ENCODE measurements at regions not wholly inside any gene's neighbourhood (a gene's known extent, or its start where the extent isn't known, plus 50 kb on each side); places are given as distances from the start of the nearest gene placed in this dataset.
"Not testable (repeated sequence)": the region's sequence is repeated elsewhere in the genome, so short reads cannot be mapped to it uniquely, and the experiment has no call there.

DNA sequence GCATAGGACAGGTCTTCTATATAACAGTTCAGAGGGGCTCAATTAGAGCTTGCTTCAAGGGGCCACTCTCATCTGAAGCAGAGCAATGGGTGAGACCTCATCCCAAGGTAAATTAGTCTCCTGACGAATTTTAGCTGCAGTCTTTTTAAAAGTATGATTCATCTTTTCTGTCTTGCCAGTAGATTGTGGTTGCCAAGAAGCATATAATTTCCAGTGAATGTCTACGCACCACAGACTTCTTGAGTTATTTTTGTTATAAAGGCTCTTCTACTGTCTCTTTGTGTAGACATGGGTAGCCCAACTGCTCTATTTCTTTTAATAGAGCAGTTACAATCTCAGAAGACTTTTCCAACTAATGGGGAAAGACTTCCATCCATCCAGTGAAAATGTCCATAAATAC is 108.9 kb upstream of the FMN2 start:
- DNase-seq (ENCODE audit: low spot score), result peak; percentile 14

DNA sequence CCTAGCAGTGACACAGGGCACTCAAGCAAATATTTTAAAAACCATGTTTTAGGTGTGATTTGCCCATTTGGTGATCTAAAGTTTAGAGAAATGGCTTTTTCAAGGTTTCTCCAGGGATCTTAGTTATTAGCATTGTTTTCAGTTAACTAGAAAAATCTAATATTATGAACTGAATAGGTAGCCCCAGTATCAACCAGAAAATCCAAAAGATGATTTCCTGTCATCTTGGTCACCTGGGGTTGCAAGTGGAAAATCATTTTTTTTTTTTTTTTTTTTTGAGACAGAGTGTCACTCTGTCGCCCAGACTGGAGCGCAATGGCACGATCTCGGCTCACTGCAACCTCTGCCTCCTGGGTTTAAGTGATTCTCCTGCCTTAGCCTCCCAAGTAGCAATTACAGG is 106.6 kb upstream of the FMN2 start:
- no peak for DNase-seq (ENCODE audit: low spot score)

DNA sequence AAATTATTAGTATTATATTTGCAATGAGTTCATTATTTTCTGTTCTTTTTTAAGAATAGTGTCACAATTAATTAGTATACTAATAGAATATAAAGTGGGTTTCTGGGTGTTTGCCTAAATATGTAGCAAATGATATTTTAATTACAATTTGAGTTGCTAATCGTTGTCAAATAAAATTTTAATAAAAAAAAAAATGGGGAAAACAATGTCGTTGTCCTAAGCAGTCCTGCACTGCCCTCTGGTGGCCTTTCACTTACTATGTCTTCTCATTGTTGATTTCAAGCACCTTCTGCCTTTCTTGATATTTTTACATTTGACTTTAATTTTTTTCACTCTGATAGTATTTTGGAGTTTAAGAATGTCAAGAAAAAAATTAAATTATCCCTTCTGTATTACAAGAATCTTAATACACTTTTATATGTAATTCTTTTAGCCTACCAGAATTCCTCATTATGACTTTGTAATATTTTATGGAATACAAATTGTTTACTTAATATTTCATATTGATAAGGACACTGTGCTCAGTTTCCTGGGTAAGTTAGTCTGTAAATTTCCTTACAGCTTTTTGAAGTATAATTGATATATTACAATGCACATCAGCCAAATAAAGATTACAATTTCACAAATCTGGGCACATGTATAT is 104.5 kb upstream of the FMN2 start:
- peak; percentile 56 for DNase-seq (ENCODE audit: low spot score)

DNA sequence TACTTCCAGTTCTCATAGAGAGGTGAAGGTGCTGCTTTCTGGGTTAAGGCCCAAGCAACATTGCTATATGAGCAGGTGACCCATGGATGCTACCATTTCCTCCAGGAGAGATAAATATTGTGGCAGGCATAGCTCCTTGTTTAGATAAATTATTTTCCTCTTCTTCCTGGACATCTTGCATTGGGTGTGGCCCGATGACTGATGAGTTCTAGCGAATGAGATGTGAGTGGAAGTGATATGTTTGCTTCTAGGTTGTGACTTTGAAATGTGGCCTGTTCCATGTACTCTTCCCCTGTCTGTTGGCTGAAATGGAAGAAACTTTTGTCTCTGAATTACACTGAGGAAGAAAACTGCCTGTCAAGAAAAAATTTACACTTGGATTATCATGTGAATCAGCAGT is 101.7 kb upstream of the FMN2 start:
- no peak for DNase-seq (ENCODE audit: low spot score)

DNA sequence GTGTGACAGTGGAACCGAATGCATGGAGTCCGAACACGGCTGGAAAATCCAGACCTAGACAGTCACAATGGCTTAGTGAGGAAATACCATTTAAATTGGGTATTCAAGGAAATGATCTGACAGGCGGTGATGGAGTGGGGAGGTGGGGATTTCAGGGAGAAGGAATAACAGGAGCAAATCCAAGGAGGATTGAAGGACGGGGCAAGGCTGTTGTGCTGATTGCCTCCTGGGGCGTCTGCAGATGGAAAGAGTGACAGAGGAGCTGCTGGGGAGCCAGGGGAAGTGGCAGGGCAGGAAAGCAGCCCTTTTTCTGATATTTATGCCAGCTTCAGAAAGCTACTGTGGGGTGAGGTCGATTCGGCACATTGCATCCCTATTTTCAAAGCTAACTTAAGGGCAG is 99.1 kb upstream of the FMN2 start:
- not testable (repeated sequence) for DNase-seq (ENCODE audit: low spot score)

DNA sequence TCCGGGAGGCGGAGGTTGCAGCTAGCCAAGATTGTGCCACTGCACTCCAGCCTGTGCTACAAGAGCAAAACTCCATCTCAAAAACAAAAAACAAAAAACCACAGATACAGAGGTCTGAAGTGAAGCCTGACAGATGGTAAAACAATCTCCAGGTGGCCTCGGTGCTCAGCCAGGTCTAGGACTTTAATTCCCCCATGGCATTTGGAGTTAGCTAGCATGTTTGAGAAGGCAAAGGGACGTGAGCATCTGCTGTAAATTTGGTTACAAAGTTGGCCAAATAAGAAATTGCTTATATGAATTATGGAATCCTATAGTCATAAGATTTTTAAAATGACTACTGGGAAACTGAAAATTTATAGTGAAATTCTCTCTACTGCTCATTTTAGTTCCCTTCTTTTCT is 98.3 kb upstream of the FMN2 start:
- no peak for DNase-seq (ENCODE audit: low spot score)

DNA sequence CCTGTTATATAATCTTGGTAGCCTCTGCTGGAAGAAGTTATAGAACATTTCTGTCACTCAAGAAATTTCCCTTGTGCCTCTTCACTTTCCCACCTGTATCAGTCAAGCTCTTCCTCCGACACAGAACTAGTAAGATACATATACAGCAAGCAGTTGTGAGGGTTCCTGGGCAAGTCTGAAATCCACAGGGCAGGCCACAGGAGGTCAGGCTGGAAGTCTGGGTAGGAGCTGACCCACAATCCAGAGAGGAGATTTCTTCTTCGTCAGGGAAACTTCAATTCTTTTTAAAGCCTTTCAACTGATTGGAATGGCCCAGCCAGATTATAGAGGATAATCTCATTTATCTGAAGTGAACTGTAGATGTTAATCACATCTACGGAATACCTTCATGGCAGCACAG is 96.4 kb upstream of the FMN2 start:
- DNase-seq (ENCODE audit: low spot score), result no peak

DNA sequence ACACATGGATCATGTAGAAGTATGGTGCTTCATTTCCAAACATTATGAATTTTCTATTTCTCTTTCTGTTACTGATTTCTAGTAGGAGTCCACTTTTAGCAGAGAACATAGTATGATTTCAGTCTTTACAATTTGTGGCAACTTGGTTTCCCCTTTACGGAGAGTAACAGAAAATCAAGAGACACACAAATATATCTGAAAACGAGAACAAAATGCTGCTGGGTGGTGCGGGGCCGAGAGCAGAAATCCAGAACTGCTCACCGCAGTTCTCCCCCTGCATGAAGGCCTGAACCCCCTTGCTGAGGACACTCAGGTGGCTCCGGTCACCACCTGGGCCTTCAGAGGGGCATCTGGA is 94.5 kb upstream of the FMN2 start:
- DNase-seq (ENCODE audit: low spot score), result no peak

DNA sequence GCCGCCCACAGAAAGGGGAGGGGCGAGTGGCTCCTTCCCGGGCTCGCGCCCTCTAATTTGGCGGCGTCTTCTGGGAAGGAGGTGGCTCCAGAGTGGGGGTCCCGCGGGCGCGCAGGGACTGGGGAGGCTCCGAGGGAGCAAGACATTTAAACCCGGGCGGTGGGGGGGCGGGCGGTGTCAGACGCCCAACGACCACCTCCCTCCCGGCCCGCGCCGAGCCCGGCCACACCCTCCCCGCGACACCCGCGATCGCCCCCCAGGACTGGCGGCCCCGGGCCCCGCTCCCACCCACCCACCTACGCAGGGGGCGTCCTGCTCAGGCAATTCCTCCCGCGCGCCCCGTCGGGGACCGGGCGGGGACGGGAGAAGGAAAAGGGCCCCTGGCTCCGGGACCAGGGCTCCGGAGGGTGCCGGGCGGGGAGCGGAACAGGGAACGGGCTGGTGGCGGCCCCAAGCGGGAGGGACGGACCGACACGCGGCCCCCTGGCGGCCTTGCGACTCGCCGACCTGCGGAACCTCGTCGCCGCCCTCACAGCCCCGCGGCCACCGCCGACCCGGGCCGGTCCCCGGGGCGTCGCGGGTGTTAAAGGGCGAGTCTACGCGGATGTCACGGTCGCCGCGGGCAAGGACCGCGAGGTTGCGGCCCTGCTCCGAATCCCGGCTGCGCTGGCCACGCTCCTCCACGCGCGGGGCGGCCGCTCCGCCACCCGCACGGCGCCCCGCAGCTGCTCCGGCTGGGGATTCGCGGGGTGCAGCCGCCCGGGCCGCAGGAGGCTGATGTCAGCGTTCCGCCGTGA is 94.0 kb upstream of the FMN2 start:
- no peak for DNase-seq (ENCODE audit: low spot score)

DNA sequence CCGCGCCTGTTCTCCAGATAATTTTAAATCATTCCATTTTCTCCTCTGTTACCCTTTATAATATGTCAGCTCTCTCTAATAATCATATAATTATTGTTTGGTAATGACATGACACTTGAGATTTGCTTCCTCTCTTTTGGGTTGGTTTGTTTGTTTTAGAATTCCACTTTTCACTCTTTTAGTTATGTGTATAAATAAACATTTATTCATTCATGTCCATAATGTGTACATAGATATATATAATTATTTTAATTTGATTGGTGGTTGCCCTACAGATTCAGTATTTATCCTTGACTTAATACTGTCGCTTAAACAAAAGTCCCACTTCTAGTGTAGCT is 93.4 kb upstream of the FMN2 start:
- no peak for DNase-seq (ENCODE audit: low spot score)

DNA sequence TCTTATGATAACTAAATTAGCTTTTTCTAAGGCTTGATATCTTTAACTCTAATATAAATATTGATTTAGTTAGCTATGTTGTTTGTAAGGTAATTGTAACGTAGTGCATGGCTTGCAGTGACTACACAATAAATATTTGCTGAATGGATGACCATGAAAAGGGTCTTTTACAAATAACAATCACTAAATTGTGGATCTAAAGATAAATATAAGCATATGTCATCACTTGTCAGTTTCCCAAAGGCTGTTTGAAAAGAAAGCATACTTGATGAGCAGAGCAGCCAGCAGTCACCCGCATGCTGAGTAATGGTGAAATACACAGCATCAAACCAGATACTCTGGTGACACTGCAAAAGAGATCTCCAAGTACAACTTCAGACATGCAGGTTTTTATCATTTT is 92.5 kb upstream of the FMN2 start:
- DNase-seq (ENCODE audit: low spot score), result no peak

DNA sequence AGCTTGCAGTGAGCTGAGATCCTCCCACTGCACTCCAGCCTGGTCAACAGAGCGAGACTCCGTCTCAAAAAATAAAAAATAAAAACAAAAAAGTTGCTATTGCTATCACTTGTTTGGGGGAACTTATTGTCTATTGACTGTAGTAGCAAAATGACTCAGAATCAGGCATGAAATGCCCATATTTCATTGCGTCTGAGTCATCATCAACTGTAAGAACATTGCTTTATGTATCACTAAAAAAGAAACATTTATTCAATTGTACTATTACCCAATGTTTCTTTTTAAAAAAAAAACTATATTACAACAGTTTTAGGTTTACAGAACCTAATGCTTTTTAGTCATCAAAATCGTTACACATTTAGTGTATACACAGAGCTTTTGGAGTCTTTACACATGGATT is 91.0 kb upstream of the FMN2 start:
- peak; percentile 74 for DNase-seq (ENCODE audit: low spot score)

DNA sequence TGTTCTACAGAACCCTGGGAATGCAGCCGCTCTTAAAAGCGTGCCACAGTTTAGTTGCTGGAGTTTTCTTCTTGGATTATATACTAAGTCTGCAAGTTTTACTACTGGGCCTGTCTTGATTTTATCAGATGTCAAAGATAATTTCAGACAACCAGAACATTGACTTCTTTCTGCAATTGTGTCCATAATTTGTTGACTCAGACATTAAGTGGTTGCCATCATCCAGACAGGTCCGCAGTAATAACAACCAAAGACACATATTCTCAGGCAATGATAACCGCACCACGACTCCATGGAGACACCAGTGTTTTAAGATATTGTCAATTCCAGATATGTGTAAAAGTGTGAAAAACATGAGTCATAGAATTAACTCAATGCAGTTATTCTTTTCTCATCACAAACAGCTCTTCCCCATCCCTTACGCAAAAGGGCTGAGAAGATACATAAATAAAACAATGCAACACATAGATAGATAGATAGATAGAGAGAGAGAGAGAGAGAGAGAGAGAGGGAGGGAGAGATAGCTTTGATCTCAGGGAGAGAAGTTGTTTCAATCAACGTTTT is 90.4 kb upstream of the FMN2 start:
- DNase-seq (ENCODE audit: low spot score), result no peak

DNA sequence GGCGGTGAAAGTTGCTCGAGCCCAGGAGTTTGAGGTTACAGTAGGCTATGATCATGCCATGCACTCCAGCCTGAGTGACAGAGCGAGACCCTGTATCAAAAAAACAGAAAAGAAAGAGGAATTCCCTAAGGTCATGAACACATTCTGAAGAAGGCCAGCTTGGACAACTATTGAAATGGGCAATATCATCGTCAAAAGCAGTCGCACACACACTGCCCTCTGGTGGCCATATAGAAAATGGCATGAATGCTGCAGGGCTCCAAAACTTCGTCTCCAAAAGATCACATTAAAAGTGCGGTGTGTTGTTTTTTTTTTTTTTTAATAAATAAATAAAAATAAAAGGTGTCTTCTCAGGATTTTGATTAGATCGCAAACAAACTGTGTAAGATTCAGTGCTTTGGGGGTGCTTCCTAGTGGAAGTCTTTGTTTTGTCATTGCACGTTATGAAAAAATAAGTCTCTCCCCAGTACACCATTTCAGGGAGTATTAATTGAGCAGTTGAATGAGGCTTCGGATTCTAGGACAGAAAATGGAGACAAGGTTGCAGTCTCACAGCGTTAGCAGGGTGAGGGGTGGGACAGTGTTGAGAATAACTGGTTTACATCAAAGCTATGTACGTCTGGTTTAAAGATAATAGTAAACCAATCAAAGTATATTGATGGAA is 87.5 kb upstream of the FMN2 start:
- DNase-seq (ENCODE audit: low spot score), result peak; percentile 51

DNA sequence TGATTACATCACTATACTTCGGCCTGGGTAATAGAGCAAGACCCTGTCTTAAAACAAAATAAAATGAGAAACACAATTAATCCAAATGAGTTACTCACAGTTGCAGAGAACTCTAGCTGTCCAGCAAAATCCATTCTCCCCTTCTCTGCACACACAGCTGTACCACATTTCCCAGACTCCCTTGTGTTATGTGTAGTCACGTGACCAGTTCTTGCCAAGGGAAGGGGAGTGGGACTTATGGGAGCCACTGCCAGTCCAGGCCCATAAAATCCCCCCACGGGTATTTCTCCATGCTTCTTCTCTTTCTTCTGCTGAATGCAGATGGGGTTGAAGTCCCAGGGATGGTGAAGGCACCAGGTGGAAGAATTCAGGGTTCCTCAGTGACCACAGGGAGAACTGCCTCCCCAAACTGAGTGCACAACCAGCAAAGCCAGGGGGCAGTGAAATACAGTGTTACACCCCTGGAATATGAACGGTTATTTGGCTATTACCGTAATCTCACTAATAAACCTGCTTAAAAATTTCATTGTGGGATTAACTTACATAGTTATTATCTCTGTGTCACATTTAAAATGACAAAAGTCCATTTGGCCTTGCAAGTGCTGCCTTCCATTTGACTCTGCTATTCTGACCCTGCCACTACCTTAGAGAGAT is 85.6 kb upstream of the FMN2 start:
- DNase-seq (ENCODE audit: low spot score), result no peak

DNA sequence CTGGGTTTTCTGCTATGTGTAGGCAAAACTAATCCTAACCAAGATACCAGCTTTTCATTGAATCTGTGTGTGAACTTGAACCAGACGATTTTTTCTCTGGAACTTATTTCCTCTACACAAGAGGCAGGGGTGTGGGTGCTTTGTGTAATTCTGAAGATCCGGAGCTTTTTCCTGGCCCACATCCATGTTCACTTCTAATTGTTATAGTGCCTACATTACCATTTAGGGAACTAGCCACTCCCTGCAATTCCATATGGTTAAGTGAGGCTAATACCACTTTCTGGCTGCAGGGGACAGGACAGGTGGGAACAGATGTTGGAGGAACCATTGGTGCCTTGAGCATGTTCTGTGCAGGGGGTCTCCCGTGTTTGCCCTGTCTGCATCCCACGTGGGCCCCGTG is 83.4 kb upstream of the FMN2 start:
- no peak for DNase-seq (ENCODE audit: low spot score)

DNA sequence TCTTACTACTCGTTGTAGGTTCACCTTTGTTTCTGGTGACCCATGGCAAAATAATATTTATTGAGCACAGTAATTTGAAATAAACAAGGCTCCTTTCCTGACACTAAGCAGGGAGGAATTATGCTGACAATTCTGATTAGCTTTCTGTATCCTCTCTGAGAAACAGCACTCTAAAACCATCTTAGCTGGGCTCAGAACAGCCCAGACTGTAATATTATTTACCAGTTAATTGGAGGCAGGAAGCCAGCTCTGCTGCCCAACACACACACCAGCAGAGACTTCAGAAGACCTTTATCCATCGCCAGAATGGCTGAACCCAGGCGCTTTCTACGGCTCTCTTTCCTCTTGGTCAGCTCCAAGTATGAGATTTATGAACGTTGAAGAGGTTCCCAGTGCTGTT is 77.6 kb upstream of the FMN2 start:
- no peak for DNase-seq (ENCODE audit: low spot score)

DNA sequence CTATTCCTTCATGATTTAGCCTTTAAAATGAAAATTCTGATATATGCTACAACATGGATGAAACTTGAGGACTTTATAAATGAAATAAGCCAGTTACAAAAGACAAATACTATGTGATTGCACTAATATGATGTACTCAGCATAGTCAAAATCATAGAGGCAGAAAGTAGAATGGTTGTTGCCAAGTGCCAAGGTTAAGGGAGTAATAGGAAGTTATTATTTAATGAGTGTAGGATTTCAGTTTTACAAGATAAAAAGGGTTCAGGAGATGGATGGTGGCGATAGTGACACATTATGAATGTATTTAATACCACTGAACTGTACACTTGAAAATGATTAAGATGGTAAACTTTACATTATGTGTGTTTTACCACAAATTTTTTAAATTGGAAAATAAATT is 73.1 kb upstream of the FMN2 start:
- no peak for DNase-seq (ENCODE audit: low spot score)

DNA sequence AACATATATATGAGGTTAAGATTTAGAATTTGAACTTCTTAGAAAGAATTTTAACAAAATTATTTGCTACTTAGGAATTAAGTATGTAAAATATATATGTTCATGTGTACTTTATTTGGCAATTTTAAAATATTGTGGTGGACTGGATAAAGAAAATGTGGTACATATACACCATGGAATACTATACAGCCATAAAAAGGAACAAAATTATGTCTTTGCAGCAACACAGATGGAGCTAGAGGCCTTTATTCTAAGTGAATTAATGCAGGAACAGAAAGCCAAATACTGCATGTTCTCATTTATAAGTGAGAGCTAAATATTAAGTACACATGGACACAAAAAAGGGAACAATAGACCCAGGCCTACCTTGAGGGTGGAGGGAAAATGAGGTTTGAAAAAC is 72.2 kb upstream of the FMN2 start:
- no peak for DNase-seq (ENCODE audit: low spot score)

DNA sequence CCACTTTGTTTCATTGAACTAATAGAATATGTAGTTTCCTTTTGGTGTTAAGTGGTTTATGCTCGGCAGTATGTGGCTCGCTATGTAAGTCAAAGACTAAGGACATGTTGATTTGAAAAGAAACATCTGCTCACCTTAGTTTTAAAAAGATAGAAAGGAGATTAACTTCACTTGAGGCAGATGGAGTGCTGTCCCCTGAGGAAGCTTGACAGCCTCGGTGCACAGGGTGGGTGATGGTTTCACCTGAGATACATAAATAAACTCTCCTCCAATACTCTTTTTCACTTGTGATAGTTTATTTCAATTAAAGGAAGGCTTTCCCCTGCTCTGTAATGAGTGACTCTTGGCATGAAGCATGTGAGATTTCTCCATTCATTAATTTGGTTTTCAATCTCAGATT is 70.8 kb upstream of the FMN2 start:
- no peak for DNase-seq (ENCODE audit: low spot score)

DNA sequence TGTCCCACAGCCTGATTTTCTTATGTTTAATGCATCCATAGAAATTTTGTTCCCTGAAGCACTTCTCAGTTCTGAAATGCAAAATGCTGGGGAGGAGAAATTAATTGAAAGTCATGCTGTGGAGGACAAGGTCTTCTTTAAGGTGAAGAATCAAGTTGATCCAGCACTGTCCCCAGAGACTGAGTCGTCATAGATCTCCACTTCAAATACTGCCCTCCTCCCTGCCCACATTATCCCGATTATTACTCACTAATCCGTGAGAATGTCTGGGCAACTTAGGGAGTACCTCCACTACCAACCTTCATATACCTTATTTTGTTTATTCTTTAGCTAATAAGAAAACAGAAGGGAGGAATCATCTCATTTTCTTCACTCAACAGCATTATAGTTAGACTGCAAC is 70.0 kb upstream of the FMN2 start:
- no peak for DNase-seq (ENCODE audit: low spot score)

DNA sequence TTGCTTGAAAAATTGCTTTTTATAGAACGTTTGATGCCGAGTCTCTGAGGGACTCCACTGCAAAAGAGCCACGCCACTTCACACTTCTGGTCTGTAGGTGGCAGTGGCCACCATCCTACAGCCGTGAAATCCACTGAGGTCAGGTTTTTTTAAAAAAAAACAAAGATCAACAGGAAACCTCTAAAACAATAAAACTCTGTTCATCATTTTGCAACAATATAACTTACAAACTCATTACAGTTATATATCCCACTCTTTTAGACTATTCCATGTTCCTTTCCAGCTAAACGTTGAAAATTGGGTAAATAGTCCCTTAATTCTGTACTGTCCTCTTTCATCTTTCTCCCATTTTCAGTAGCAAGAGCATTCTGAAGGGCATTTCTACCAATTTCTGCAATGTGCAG is 64.6 kb upstream of the FMN2 start:
- DNase-seq (ENCODE audit: low spot score), result peak; percentile 56

DNA sequence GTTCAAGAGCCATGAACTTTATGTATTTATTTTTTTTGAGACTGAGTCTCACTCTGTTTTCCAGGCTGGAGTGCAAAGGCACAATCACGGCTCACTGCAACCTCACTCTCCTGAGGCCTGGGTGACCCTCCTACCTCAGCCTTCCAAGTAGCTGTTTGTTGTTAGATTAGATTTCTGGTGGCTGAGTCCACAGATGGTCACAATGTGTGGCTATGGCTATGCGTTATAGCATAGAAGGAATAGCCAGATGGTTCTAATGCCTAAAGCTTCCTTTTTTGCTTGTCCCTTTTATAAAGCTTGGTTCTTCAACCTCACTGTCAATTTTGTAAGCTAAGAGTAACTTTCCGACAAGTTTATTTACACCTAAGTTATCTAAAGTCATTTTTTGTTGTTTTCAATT is 62.3 kb upstream of the FMN2 start:
- DNase-seq (ENCODE audit: low spot score), result no peak

All from A172 (cell line).